K562 (cell line): ENCODE measurements at regions not wholly inside any gene's neighbourhood (a gene's known extent, or its start where the extent isn't known, plus 50 kb on each side); places are given as distances from the start of the nearest gene placed in this dataset.
A peak's percentile ranks its signal among the peaks of the same experiment; 100 is the strongest.

ENCODE experiments used
- ATAC-seq: fragments of 200-7000 bp; cut with Tn5 transposase; 3 replicates; pipeline ENCODE4 v1.9.1; 2020; ENCODE audit warnings: moderate library complexity
- BruUV-seq: library from RNA; stranded (reverse); fragments of 400-500 nt; replicated peaks from 2 replicates; lab custom pipeline; 2021; lab: Mats Ljungman, UMichigan
- CTCF ChIA-PET: fragments of 300-600 bp; formaldehyde crosslinking; extraction: SDS; loops from one replicate; lab custom pipeline; 2021; ENCODE audit warnings: low intra/inter-chr PET ratio; lab: Yijun Ruan, JAX
- POLR2A ChIA-PET: fragments of 300-600, 350-650 bp; sonication (Branson Sonifier 250); formaldehyde crosslinking; extraction: SDS; loops from one replicate; lab custom pipeline; 2021; ENCODE audit warnings: antibody characterized with exemption, inconsistent platforms; lab: Yijun Ruan, JAX
- DNase-seq, 4 experiments: peaks; one replicate each; pipeline versions ENCODE4 v3.0.0 to v3.0.0-alpha.2; 2011 to 2018; ENCODE audit warnings: low spot score in 3 of 4, mixed read lengths in 3 of 4; ENCODE audit errors: extremely low read depth in 1 of 4
- FAIRE-seq: peaks from 2 replicates; lab custom pipeline; 2011; peaks lifted over from hg19 to GRCh38; lab: Jason Lieb, UNC
- H2AFZ ChIP-seq: 2 replicates; pipeline ENCODE4 v1.6.0; 2011; ENCODE audit warnings: low read depth, low read length, control low read depth, inconsistent platforms
- H3K27ac ChIP-seq: fragments of 200-600 bp; 3 replicates; pipeline ENCODE4 v1.8.0; 2011; ENCODE audit warnings: low read depth, mild to moderate bottlenecking, control low read depth, inconsistent platforms, low read length, moderate library complexity, mixed read lengths; ENCODE audit errors: extremely low read depth
- H3K27me3 ChIP-seq, 2 experiments: fragments of 300-600 bp in 1 of 2; 2 replicates in 1 of 2; 3 replicates in 1 of 2; pipeline versions ENCODE4 v1.6.0 to v1.8.0; 2011; ENCODE audit warnings: inconsistent platforms in 2 of 2, low read length in 2 of 2, mild to moderate bottlenecking in 1 of 2, mixed read lengths in 1 of 2, moderate library complexity in 1 of 2; ENCODE audit not compliant: control insufficient read depth in 2 of 2, insufficient read depth in 2 of 2
- H3K36me3 ChIP-seq: fragments of 300-600 bp; 3 replicates; pipeline ENCODE4 v1.8.0; 2011; ENCODE audit warnings: mild to moderate bottlenecking, low read length, inconsistent platforms; ENCODE audit not compliant: control insufficient read depth, insufficient read depth
- H3K4me1 ChIP-seq, 2 experiments: fragments of 200-600 bp in 1 of 2; replicated peaks in 1 of 2; 2 replicates in 1 of 2; 3 replicates in 1 of 2; pipeline versions ENCODE4 v1.5.1 to v1.8.0; 2011; ENCODE audit warnings: inconsistent platforms in 2 of 2, low read length in 2 of 2, mild to moderate bottlenecking in 1 of 2, mixed read lengths in 1 of 2, moderate library complexity in 1 of 2; ENCODE audit not compliant: control insufficient read depth in 2 of 2, insufficient read depth in 2 of 2
- H3K4me2 ChIP-seq: 2 replicates; pipeline ENCODE4 v1.6.1; 2011; ENCODE audit warnings: low read length, control low read depth, inconsistent platforms, mixed read lengths; ENCODE audit not compliant: insufficient read depth
- H3K4me3 ChIP-seq: fragments of 200-600 bp; sonication (generic), shearing (Covaris generic); 2 replicates; pipeline ENCODE4 v1.5.1; 2016; ENCODE audit warnings: control low read depth, inconsistent platforms
- H3K79me2 ChIP-seq: fragments of 200-600 bp; 3 replicates; pipeline ENCODE4 v1.8.0; 2011; ENCODE audit warnings: low read length, inconsistent platforms; ENCODE audit not compliant: control insufficient read depth, insufficient read depth
- H3K9ac ChIP-seq, 2 experiments: 2 replicates each; pipeline versions ENCODE4 v1.6.0 to v1.6.1; 2011; ENCODE audit warnings: low read depth in 2 of 2, low read length in 2 of 2, control low read depth in 1 of 2, inconsistent platforms in 1 of 2, mild to moderate bottlenecking in 1 of 2, mixed read lengths in 1 of 2; ENCODE audit not compliant: insufficient read depth in 1 of 2
- H3K9me1 ChIP-seq: one replicate; pipeline ENCODE4 v1.6.0; 2011; ENCODE audit warnings: inconsistent platforms, mild to moderate bottlenecking, low read length, moderate library complexity; ENCODE audit not compliant: control insufficient read depth, insufficient read depth
- H3K9me3 ChIP-seq: replicated peaks from 2 replicates; pipeline ENCODE4 v1.5.1; 2011; ENCODE audit warnings: low read depth, low read length, inconsistent platforms; ENCODE audit not compliant: control insufficient read depth, insufficient read depth
- H4K20me1 ChIP-seq: replicated peaks from 2 replicates; pipeline ENCODE4 v1.6.1; 2011; ENCODE audit warnings: low read length, inconsistent platforms, mixed read lengths; ENCODE audit not compliant: control insufficient read depth, insufficient read depth
- ARID1B ChIP-seq: fragments of 450-650 bp; IDR thresholded peaks from 2 replicates; pipeline ENCODE4 v1.6.1; 2016; ENCODE audit warnings: antibody characterized with exemption, mild to moderate bottlenecking, inconsistent platforms
- ATF7 ChIP-seq: fragments of 450-650 bp; IDR thresholded peaks from 2 replicates; pipeline ENCODE4 v1.7.1; 2014; ENCODE audit warnings: mild to moderate bottlenecking, moderate library complexity
- BRF1 ChIP-seq: IDR thresholded peaks from 3 replicates; pipeline ENCODE4 v1.6.1; 2011; ENCODE audit warnings: borderline replicate concordance, mild to moderate bottlenecking; ENCODE audit not compliant: insufficient read length; ENCODE audit errors: extremely low read depth
- C11orf30 ChIP-seq: fragments of 450-650 bp; IDR thresholded peaks from 2 replicates; pipeline ENCODE4 v1.6.1; 2016; ENCODE audit warnings: low read depth, mild to moderate bottlenecking
- EGR1 ChIP-seq: fragments of 450-650 bp; conservative IDR thresholded peaks from 2 replicates; pipeline ENCODE4 v1.6.1; 2017; ENCODE audit warnings: mild to moderate bottlenecking
- HDAC1 ChIP-seq, 2 experiments: fragments of 450-650 bp; IDR thresholded peaks; 2 replicates each; pipeline ENCODE4 v1.6.1; 2016 to 2017; ENCODE audit warnings: inconsistent platforms in 1 of 2, mild to moderate bottlenecking in 1 of 2, moderate library complexity in 1 of 2
- LEF1 ChIP-seq: fragments of 450-650 bp; IDR thresholded peaks from 2 replicates; pipeline ENCODE4 v1.6.1; 2016; ENCODE audit warnings: mild to moderate bottlenecking
- MAFG ChIP-seq: fragments of 450-650 bp; conservative IDR thresholded peaks from 2 replicates; pipeline ENCODE4 v1.6.1; 2016; ENCODE audit warnings: missing genetic modification characterization, missing compliant biosample characterization
- MTA3 ChIP-seq: fragments of 450-650 bp; formaldehyde crosslinking; IDR thresholded peaks from 2 replicates; pipeline ENCODE4 v1.6.1; 2017; ENCODE audit warnings: mild to moderate bottlenecking, borderline replicate concordance
- MYC ChIP-seq, 2 experiments: fragments of 250-450 bp in 1 of 2; sonication (Bioruptor Pico) in 1 of 2; IDR thresholded peaks; 2 replicates each; pipeline versions ENCODE4 v1.5.1 to v1.6.1; 2012 to 2021; ENCODE audit warnings: low read depth in 2 of 2, borderline replicate concordance in 1 of 2, improper control_type of control experiment in 1 of 2, low read length in 1 of 2, mild to moderate bottlenecking in 1 of 2, moderate library complexity in 1 of 2
- NCOR1 ChIP-seq: fragments of 450-650 bp; IDR thresholded peaks from 2 replicates; pipeline ENCODE4 v1.6.1; 2016; ENCODE audit warnings: mild to moderate bottlenecking, moderate library complexity
- NFYB ChIP-seq: IDR thresholded peaks from 2 replicates; pipeline ENCODE4 v1.6.1; 2011; ENCODE audit warnings: mild to moderate bottlenecking, moderate library complexity; ENCODE audit not compliant: insufficient read length; ENCODE audit errors: extremely low read depth
- POLR2H ChIP-seq: IDR thresholded peaks from 2 replicates; pipeline ENCODE4 v1.6.1; 2016; ENCODE audit warnings: missing genetic modification characterization, low read depth, mild to moderate bottlenecking, control low read depth, missing compliant biosample characterization, moderate library complexity
- SMARCE1 ChIP-seq: fragments of 450-650 bp; IDR thresholded peaks from 2 replicates; pipeline ENCODE4 v1.7.1; 2016; ENCODE audit warnings: mild to moderate bottlenecking
- SOX6 ChIP-seq: fragments of 450-650 bp; IDR thresholded peaks from 2 replicates; pipeline ENCODE4 v1.6.1; 2014; ENCODE audit warnings: mild to moderate bottlenecking
- TOE1 ChIP-seq, 2 experiments: fragments of 450-650 bp in 1 of 2; sonication (generic) in 1 of 2; formaldehyde crosslinking in 1 of 2; IDR thresholded peaks; 2 replicates each; pipeline versions ENCODE4 v1.7.1 to v1.8.0; 2016 to 2022; ENCODE audit warnings: borderline replicate concordance in 2 of 2, mild to moderate bottlenecking in 2 of 2, antibody characterized with exemption in 1 of 2, inconsistent platforms in 1 of 2, low read depth in 1 of 2, missing genetic modification reagents in 1 of 2, moderate library complexity in 1 of 2
- ZEB2 ChIP-seq: fragments of 450-650 bp; IDR thresholded peaks from 2 replicates; pipeline ENCODE4 v1.6.1; 2016
- ZNF316 ChIP-seq: fragments of 450-650 bp; IDR thresholded peaks from 2 replicates; pipeline ENCODE4 v1.6.1; 2016
- ZNF507 ChIP-seq: conservative IDR thresholded peaks from 2 replicates; pipeline ENCODE4 v1.6.1; 2017; ENCODE audit warnings: missing genetic modification characterization, missing compliant biosample characterization
- WGBS: fragments of 100-300 bp; shearing (Covaris generic); methylation state at CpG from one replicate; pipeline ENCODE4 v1.1.6; 2016; ENCODE audit warnings: low coverage, mixed read lengths; ENCODE audit not compliant: insufficient coverage; ENCODE audit errors: missing lambda C conversion rate; 5-methylcytosine and 5-hydroxymethylcytosine counted together
- in situ Hi-C: fragments of 300-500 bp; cut with MboI; formaldehyde crosslinking; loops from 4 replicates; pipeline ENCODE4 v1.15.0; 2018; ENCODE audit warnings: inconsistent platforms, mixed read lengths
- intact Hi-C: fragments of 100-400 bp; cut with micrococcal nuclease; formaldehyde crosslinking; loops from 2 replicates; pipeline ENCODE4 v1.14.2; 2022
- TF ChIP-seq, protein P1 (sequence below): fragments of 450-650 bp; formaldehyde crosslinking; conservative IDR thresholded peaks from 2 replicates; pipeline ENCODE4 v1.4.0; 2022; ENCODE audit warnings: mild to moderate bottlenecking, missing genetic modification characterization
- TF ChIP-seq, protein P2 (sequence below): fragments of 450-650 bp; IDR thresholded peaks from 2 replicates; pipeline ENCODE4 v1.6.1; 2016; ENCODE audit warnings: low read depth, mild to moderate bottlenecking, moderate library complexity

GRCh38 chr7:3146571-3147226 is 103.0 kb upstream of the CARD11 start:
- WGBS, result under 1% methylated on average over 18 of the region's 18 CpGs
- no peaks in the 10 kb centered on the region for H4K20me1 ChIP-seq
- H3K27ac ChIP-seq, result no peak overlapping the region
- FAIRE-seq (peak; percentile 67), DNase-seq (peak; percentile 18 to 30 (median 22)), ATAC-seq (peak; percentile 82)
- H3K27me3 ChIP-seq, result peaks cover 0 to 17% of the 10 kb centered on the region in 2 experiments; a peak in 2 of 5 replicates
- no peaks in the 10 kb centered on the region for H3K9me3 ChIP-seq
- intact Hi-C loops (no loop called here), in situ Hi-C loops (no loop called here)
- no peak overlapping the region; a peak in 1 of 4 replicates for H3K9ac ChIP-seq
- H3K4me1 ChIP-seq, result peaks cover 6 to 11% of the 10 kb centered on the region in 2 experiments; a peak in 4 of 5 replicates
- POLR2A ChIA-PET, result interaction anchor here (0.6 to 1.5 kb wide), 7 partner anchors 14 to 1426 kb away, joined by 3 to 8 read pairs (median 4); no protein-coding TSS in a partner anchor
- no peak overlapping the region for H3K4me3 ChIP-seq
- BruUV-seq, result no TSS peak
- no peaks in the 10 kb centered on the region for H3K9me1 ChIP-seq
- peak overlapping the region; percentile 42; the same call in 1 of the 2 replicates for H2AFZ ChIP-seq
- no peaks in the 10 kb centered on the region for H3K36me3 ChIP-seq
- peak overlapping the region; percentile 56; the same call in 1 of the 2 replicates for H3K4me2 ChIP-seq
- no peaks in the 10 kb centered on the region for H3K79me2 ChIP-seq
- CTCF ChIA-PET, result no interaction called here
- TF ChIP-seq, protein P1, sequence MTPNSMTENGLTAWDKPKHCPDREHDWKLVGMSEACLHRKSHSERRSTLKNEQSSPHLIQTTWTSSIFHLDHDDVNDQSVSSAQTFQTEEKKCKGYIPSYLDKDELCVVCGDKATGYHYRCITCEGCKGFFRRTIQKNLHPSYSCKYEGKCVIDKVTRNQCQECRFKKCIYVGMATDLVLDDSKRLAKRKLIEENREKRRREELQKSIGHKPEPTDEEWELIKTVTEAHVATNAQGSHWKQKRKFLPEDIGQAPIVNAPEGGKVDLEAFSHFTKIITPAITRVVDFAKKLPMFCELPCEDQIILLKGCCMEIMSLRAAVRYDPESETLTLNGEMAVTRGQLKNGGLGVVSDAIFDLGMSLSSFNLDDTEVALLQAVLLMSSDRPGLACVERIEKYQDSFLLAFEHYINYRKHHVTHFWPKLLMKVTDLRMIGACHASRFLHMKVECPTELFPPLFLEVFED (CRISPR knock-in tag), result no peak
- TF ChIP-seq HDAC1 (IDR thresholded peaks at IDR 0.05) (0 out of 4 replicates have a peak, but pooled peaks of 1 of the 2 experiments have one; percentile 20), MYC (IDR thresholded peaks at IDR 0.05; ENCODE audit: low read depth, low read length) (peak; percentile 25; the same call in 1 of the 2 replicates), MYC (CRISPR knock-in tag; IDR thresholded peaks at IDR 0.05; ENCODE audit: borderline replicate concordance, low read depth) (no peak), ATF7 (peak; percentile 69; the same call in 1 of the 2 replicates), SOX6 (peak; percentile 74), LEF1 (peak; percentile 42; the same call in 1 of the 2 replicates), TOE1 (IDR thresholded peaks at IDR 0.05; ENCODE audit: borderline replicate concordance) (peak; percentile 33; the same call in 1 of the 2 replicates), TOE1 (CRISPR knock-in tag; IDR thresholded peaks at IDR 0.05; ENCODE audit: borderline replicate concordance, low read depth) (no peak), ARID1B (peak; percentile 69), BRF1 (no peak), EGR1 (no peak), ZNF316 (peak; percentile 100), NCOR1 (no peak), NFYB (no peak), POLR2H (tag) (no peak), MAFG (tag) (peak; percentile 99), MTA3 (0 out of 2 replicates have a peak, but pooled peaks have one; percentile 42), ZEB2 (peak; percentile 46; the same call in 1 of the 2 replicates), C11orf30 (peak; percentile 99), SMARCE1 (peak; percentile 59), ZNF507 (tag) (no peak)
- TF ChIP-seq, protein P2, sequence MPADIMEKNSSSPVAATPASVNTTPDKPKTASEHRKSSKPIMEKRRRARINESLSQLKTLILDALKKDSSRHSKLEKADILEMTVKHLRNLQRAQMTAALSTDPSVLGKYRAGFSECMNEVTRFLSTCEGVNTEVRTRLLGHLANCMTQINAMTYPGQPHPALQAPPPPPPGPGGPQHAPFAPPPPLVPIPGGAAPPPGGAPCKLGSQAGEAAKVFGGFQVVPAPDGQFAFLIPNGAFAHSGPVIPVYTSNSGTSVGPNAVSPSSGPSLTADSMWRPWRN, result 0 out of 2 replicates have a peak, but pooled peaks have one; percentile 42
